ENCODE measurements at regions not wholly inside any gene's neighbourhood (a gene's known extent, or its start where the extent isn't known, plus 50 kb on each side); places are given as distances from the start of the nearest gene placed in this dataset.

DNA sequence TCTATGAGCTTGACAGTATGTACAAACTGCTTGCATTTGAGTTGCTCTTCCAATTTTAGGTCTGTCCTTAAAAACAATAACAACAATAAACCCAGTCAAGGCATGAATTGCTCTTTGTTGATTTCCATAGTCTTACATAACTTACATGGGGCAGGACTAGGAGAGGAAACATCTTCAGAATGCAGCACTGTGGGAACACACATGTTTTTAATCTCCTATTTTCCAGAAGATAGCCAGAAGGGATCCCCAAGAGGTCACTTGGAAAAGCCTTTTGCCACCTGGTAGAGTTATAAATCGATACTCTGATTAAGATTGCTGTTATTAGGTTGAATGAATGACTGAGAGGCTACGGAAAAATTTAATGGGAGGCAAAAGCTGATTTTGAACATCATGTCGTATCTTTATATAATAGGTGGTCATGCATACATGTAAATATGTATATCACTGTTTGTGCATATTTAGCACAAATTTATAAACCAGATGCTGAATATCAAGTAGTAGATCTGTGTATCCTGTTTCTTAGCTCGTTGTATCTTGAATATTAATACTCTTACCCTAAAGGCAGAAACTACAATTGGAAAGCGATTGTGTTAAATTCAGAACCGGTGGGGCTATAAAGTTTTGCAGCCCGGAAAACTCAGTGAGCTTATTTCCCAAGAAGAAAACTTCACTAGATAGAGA lies 479.4 kb upstream of the TCF4 start:
- no peaks in the 10 kb centered on the region for H3K36me3 ChIP-seq (ENCODE audit: control insufficient read depth in 2 of 2, insufficient read depth in 1 of 2, low read length in 2 of 2)
- no peak overlapping the region for H3K4me3 ChIP-seq (ENCODE audit: low read depth, low read length)
- POLR2A ChIA-PET = no interaction called here
- H3K4me1 ChIP-seq (ENCODE audit: control insufficient read depth, insufficient read depth, low read length) = no peaks in the 10 kb centered on the region
- H3K9me3 ChIP-seq (ENCODE audit: control insufficient read depth, insufficient read depth, low read depth, low read length) = no peaks in the 10 kb centered on the region
- CTCF ChIA-PET = interaction anchor here (0.5 kb wide), 1 partner anchor 254 kb away, joined by 3 read pairs; no protein-coding TSS in a partner anchor
- H3K27ac ChIP-seq (ENCODE audit: extremely low read depth, low read depth, low read length) = no peak overlapping the region
- no peak for TF ChIP-seq ZNF791 (tag by site-specific recombination; IDR thresholded peaks at IDR 0.05)
- TF ChIP-seq ZNF521 (tag by site-specific recombination; IDR thresholded peaks at IDR 0.05) = no peak
- TF ChIP-seq, protein P1, sequence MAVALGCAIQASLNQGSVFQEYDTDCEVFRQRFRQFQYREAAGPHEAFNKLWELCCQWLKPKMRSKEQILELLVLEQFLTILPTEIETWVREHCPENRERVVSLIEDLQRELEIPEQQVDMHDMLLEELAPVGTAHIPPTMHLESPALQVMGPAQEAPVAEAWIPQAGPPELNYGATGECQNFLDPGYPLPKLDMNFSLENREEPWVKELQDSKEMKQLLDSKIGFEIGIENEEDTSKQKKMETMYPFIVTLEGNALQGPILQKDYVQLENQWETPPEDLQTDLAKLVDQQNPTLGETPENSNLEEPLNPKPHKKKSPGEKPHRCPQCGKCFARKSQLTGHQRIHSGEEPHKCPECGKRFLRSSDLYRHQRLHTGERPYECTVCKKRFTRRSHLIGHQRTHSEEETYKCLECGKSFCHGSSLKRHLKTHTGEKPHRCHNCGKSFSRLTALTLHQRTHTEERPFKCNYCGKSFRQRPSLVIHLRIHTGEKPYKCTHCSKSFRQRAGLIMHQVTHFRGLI (tag by site-specific recombination; IDR thresholded peaks at IDR 0.05) = no peak
- no peak for TF ChIP-seq GFI1B (tag by site-specific recombination; IDR thresholded peaks at IDR 0.05)
- TF ChIP-seq ZNF121 (tag by site-specific recombination; IDR thresholded peaks at IDR 0.05) = no peak
- TF ChIP-seq, protein P2, sequence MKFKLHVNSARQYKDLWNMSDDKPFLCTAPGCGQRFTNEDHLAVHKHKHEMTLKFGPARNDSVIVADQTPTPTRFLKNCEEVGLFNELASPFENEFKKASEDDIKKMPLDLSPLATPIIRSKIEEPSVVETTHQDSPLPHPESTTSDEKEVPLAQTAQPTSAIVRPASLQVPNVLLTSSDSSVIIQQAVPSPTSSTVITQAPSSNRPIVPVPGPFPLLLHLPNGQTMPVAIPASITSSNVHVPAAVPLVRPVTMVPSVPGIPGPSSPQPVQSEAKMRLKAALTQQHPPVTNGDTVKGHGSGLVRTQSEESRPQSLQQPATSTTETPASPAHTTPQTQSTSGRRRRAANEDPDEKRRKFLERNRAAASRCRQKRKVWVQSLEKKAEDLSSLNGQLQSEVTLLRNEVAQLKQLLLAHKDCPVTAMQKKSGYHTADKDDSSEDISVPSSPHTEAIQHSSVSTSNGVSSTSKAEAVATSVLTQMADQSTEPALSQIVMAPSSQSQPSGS (tag by site-specific recombination; IDR thresholded peaks at IDR 0.05; ENCODE audit: low read depth) = no peak
- TF ChIP-seq, protein P3, sequence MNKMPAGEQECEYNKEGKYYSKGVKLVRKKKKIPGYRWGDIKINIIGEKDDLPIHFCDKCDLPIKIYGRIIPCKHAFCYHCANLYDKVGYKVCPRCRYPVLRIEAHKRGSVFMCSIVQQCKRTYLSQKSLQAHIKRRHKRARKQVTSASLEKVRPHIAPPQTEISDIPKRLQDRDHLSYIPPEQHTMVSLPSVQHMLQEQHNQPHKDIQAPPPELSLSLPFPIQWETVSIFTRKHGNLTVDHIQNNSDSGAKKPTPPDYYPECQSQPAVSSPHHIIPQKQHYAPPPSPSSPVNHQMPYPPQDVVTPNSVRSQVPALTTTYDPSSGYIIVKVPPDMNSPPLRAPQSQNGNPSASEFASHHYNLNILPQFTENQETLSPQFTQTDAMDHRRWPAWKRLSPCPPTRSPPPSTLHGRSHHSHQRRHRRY (tag by site-specific recombination; IDR thresholded peaks at IDR 0.05) = no peak
- no peak for TF ChIP-seq ZNF658 (tag by site-specific recombination; IDR thresholded peaks at IDR 0.05)
- no peak for TF ChIP-seq ZSCAN16 (tag by site-specific recombination; IDR thresholded peaks at IDR 0.05)
- no peak for TF ChIP-seq ZNF677 (tag by site-specific recombination; IDR thresholded peaks at IDR 0.05)

DNA sequence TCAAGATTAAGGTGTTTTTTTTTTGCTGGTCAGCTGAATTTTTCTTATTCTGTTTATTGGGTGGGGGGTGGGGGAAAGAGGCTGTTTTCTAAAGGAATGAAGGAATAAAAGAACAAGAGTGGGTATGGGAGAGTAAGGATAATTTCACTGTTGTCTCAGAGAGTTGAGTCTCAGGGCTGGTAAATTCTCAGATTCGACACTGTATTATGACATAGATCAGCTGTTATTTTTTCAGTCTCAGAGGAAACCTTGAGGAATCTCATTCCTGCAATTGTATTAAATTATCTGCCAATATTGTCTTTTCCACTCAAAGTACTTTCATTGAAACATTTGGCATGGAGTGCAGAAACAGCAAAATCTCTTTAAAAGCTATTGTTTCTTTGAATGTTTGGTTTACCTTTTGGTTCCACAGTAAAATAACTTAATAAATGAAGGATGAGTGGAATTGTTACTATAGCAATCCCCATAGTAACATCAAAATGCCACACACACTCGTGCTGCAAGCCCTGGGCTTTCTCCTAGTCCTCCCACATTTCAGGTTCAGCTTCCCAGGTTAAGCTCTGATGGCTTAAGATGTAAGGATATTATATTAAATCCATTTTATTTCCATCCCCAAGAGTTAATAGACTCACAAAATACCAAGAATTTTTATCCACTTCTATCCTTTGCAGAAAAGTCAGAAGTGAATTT lies 478.7 kb upstream of the TCF4 start:
- Histone ChIP-seq H3K27ac (ENCODE audit: extremely low read depth, low read depth, low read length) (no peak overlapping the region), H3K4me3 (ENCODE audit: low read depth, low read length) (no peak overlapping the region), H3K9me3 (ENCODE audit: control insufficient read depth, insufficient read depth, low read depth, low read length) (no peaks in the 10 kb centered on the region), H3K4me1 (ENCODE audit: control insufficient read depth, insufficient read depth, low read length) (no peaks in the 10 kb centered on the region), H3K36me3 (ENCODE audit: control insufficient read depth in 2 of 2, insufficient read depth in 1 of 2, low read length in 2 of 2) (no peaks in the 10 kb centered on the region)
- ChIA-PET POLR2A (no interaction called here), CTCF (no interaction called here)
- TF ChIP-seq ZNF660 (tag by site-specific recombination; IDR thresholded peaks at IDR 0.05) (no peak), ZEB2 (tag by site-specific recombination; IDR thresholded peaks at IDR 0.05) (no peak), ZNF664 (tag by site-specific recombination; IDR thresholded peaks at IDR 0.05) (no peak), ZNF2 (tag by site-specific recombination; IDR thresholded peaks at IDR 0.05) (no peak), ZNF335 (tag by site-specific recombination; conservative IDR thresholded peaks at IDR 0.05) (no peak), EGR2 (tag by site-specific recombination; IDR thresholded peaks at IDR 0.05; ENCODE audit: low read depth) (no peak), ZNF791 (tag by site-specific recombination; IDR thresholded peaks at IDR 0.05) (no peak), ZNF548 (tag by site-specific recombination; IDR thresholded peaks at IDR 0.05) (no peak), ZNF501 (tag by site-specific recombination; IDR thresholded peaks at IDR 0.05) (no peak), ZNF157 (tag by site-specific recombination; IDR thresholded peaks at IDR 0.05) (no peak), ZNF792 (tag by site-specific recombination; IDR thresholded peaks at IDR 0.05) (no peak), ZFP3 (tag by site-specific recombination; IDR thresholded peaks at IDR 0.05; ENCODE audit: low read depth) (no peak), ZFHX2 (tag by site-specific recombination; conservative IDR thresholded peaks at IDR 0.05) (no peak), ZNF155 (tag by site-specific recombination; IDR thresholded peaks at IDR 0.05) (no peak)
- TF ChIP-seq, protein P4, sequence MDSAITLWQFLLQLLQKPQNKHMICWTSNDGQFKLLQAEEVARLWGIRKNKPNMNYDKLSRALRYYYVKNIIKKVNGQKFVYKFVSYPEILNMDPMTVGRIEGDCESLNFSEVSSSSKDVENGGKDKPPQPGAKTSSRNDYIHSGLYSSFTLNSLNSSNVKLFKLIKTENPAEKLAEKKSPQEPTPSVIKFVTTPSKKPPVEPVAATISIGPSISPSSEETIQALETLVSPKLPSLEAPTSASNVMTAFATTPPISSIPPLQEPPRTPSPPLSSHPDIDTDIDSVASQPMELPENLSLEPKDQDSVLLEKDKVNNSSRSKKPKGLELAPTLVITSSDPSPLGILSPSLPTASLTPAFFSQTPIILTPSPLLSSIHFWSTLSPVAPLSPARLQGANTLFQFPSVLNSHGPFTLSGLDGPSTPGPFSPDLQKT (IDR thresholded peaks at IDR 0.05; ENCODE audit: borderline replicate concordance, low read depth, low read length) = no peak
